HEK293 (cell line): ENCODE measurements at regions not wholly inside any gene's neighbourhood (a gene's known extent, or its start where the extent isn't known, plus 50 kb on each side); places are given as distances from the start of the nearest gene placed in this dataset.

Experiments used
- CTCF ChIA-PET: fragments of 350-600 bp; formaldehyde crosslinking; extraction: SDS; loops from one replicate; lab custom pipeline; 2021; ENCODE audit warnings: antibody characterized with exemption; lab: Yijun Ruan, JAX
- POLR2A ChIA-PET: fragments of 300-600 bp; formaldehyde crosslinking; extraction: SDS; loops from one replicate; lab custom pipeline; 2020; ENCODE audit warnings: antibody characterized with exemption, inconsistent platforms; lab: Yijun Ruan, JAX
- H3K27ac ChIP-seq: fragments of 200-500 bp; sonication (Bioruptor generic); 2 replicates; pipeline ENCODE4 v1.5.1; 2014; ENCODE audit warnings: low read depth, low read length, control low read depth, inconsistent platforms; ENCODE audit errors: extremely low read depth
- H3K36me3 ChIP-seq, 2 experiments: fragments of 200-500 bp in 1 of 2; sonication (Bioruptor generic) in 1 of 2; 1 replicate in 1 of 2; 2 replicates in 1 of 2; pipeline ENCODE4 v1.5.1; 2014 to 2017; ENCODE audit warnings: inconsistent platforms in 2 of 2, low read length in 2 of 2; ENCODE audit not compliant: control insufficient read depth in 2 of 2, insufficient read depth in 1 of 2
- H3K4me1 ChIP-seq: fragments of 200-500 bp; sonication (Bioruptor generic); 2 replicates; pipeline ENCODE4 v1.5.1; 2014; ENCODE audit warnings: mild to moderate bottlenecking, low read length, inconsistent platforms; ENCODE audit not compliant: control insufficient read depth, insufficient read depth
- H3K4me3 ChIP-seq: 2 replicates; pipeline ENCODE4 v1.5.1; 2011; ENCODE audit warnings: low read depth, mild to moderate bottlenecking, control low read depth, low read length, moderate library complexity
- H3K9me3 ChIP-seq: fragments of 200-500 bp; sonication (Bioruptor generic); 2 replicates; pipeline ENCODE4 v1.5.1; 2014; ENCODE audit warnings: low read depth, low read length, inconsistent platforms; ENCODE audit not compliant: control insufficient read depth, insufficient read depth
- BCL6B ChIP-seq: fragments of 450-650 bp; formaldehyde crosslinking; IDR thresholded peaks from 2 replicates; pipeline ENCODE4 v1.5.1; 2017; ENCODE audit warnings: missing biosample characterization, missing genetic modification characterization
- EGR2 ChIP-seq: fragments of 450-650 bp; formaldehyde crosslinking; IDR thresholded peaks from 2 replicates; pipeline ENCODE4 v1.5.1; 2016; ENCODE audit warnings: low read depth, missing biosample characterization, missing genetic modification characterization
- INSM2 ChIP-seq: fragments of 450-650 bp; formaldehyde crosslinking; IDR thresholded peaks from 2 replicates; pipeline ENCODE4 v1.5.1; 2016; ENCODE audit warnings: missing biosample characterization, missing genetic modification characterization
- KLF1 ChIP-seq: fragments of 450-650 bp; formaldehyde crosslinking; IDR thresholded peaks from 2 replicates; pipeline ENCODE4 v1.5.1; 2016; ENCODE audit warnings: missing biosample characterization, missing genetic modification characterization
- KLF9 ChIP-seq: fragments of 450-650 bp; formaldehyde crosslinking; IDR thresholded peaks from 2 replicates; pipeline ENCODE4 v1.5.1; 2016; ENCODE audit warnings: missing biosample characterization, missing genetic modification characterization, low read depth
- MEIS1 ChIP-seq: sonication (generic); formaldehyde crosslinking; IDR thresholded peaks from 2 replicates; pipeline ENCODE4 v1.8.1; 2022; ENCODE audit warnings: missing genetic modification reagents, mild to moderate bottlenecking, borderline replicate concordance
- PATZ1 ChIP-seq: fragments of 450-650 bp; formaldehyde crosslinking; IDR thresholded peaks from 2 replicates; pipeline ENCODE4 v1.5.1; 2016; ENCODE audit warnings: missing biosample characterization, missing genetic modification characterization
- SCRT2 ChIP-seq: fragments of 450-650 bp; formaldehyde crosslinking; IDR thresholded peaks from 2 replicates; pipeline ENCODE4 v1.5.1; 2016; ENCODE audit warnings: missing biosample characterization, missing genetic modification characterization
- SETDB1 ChIP-seq: IDR thresholded peaks from one replicate; pipeline ENCODE4 v1.6.1; 2017; ENCODE audit warnings: mild to moderate bottlenecking, low read length, moderate library complexity, mixed read lengths; ENCODE audit not compliant: insufficient read length
- ZBTB10 ChIP-seq: fragments of 450-650 bp; formaldehyde crosslinking; IDR thresholded peaks from 2 replicates; pipeline ENCODE4 v1.5.1; 2016; ENCODE audit warnings: missing biosample characterization, missing genetic modification characterization
- ZBTB11 ChIP-seq: fragments of 450-650 bp; formaldehyde crosslinking; conservative IDR thresholded peaks from 2 replicates; pipeline ENCODE4 v1.5.1; 2016; ENCODE audit warnings: low read depth, missing biosample characterization, missing genetic modification characterization
- ZBTB17 ChIP-seq: fragments of 450-650 bp; formaldehyde crosslinking; IDR thresholded peaks from 2 replicates; pipeline ENCODE4 v1.5.1; 2016; ENCODE audit warnings: missing biosample characterization, missing genetic modification characterization
- ZNF138 ChIP-seq: fragments of 450-650 bp; formaldehyde crosslinking; IDR thresholded peaks from 2 replicates; pipeline ENCODE4 v1.5.1; 2016; ENCODE audit warnings: missing biosample characterization, missing genetic modification characterization, borderline replicate concordance
- ZNF140 ChIP-seq: fragments of 450-650 bp; formaldehyde crosslinking; IDR thresholded peaks from 2 replicates; pipeline ENCODE4 v1.5.1; 2016; ENCODE audit warnings: missing biosample characterization, missing genetic modification characterization
- ZNF16 ChIP-seq: fragments of 450-650 bp; formaldehyde crosslinking; IDR thresholded peaks from 2 replicates; pipeline ENCODE4 v1.5.1; 2016; ENCODE audit warnings: low read depth, missing biosample characterization, missing genetic modification characterization
- ZNF175 ChIP-seq: fragments of 450-650 bp; formaldehyde crosslinking; IDR thresholded peaks from 2 replicates; pipeline ENCODE4 v1.5.1; 2016; ENCODE audit warnings: missing biosample characterization, missing genetic modification characterization
- ZNF2 ChIP-seq: fragments of 450-650 bp; formaldehyde crosslinking; IDR thresholded peaks from 2 replicates; pipeline ENCODE4 v1.5.1; 2016; ENCODE audit warnings: missing biosample characterization, missing genetic modification characterization
- ZNF202 ChIP-seq: fragments of 450-650 bp; formaldehyde crosslinking; IDR thresholded peaks from 2 replicates; pipeline ENCODE4 v1.5.1; 2016; ENCODE audit warnings: missing biosample characterization, missing genetic modification characterization, borderline replicate concordance
- ZNF211 ChIP-seq: fragments of 450-650 bp; formaldehyde crosslinking; IDR thresholded peaks from 2 replicates; pipeline ENCODE4 v1.5.1; 2016; ENCODE audit warnings: low read depth, missing biosample characterization, missing genetic modification characterization
- ZNF223 ChIP-seq: fragments of 450-650 bp; formaldehyde crosslinking; IDR thresholded peaks from 2 replicates; pipeline ENCODE4 v1.5.1; 2016; ENCODE audit warnings: missing biosample characterization, missing genetic modification characterization
- ZNF311 ChIP-seq: fragments of 450-650 bp; formaldehyde crosslinking; IDR thresholded peaks from 2 replicates; pipeline ENCODE4 v1.5.1; 2017; ENCODE audit warnings: missing biosample characterization, missing genetic modification characterization, borderline replicate concordance
- ZNF426 ChIP-seq: fragments of 450-650 bp; formaldehyde crosslinking; IDR thresholded peaks from 2 replicates; pipeline ENCODE4 v1.5.1; 2017; ENCODE audit warnings: missing biosample characterization, missing genetic modification characterization, mild to moderate bottlenecking, inconsistent platforms, moderate library complexity
- ZNF549 ChIP-seq: fragments of 450-650 bp; IDR thresholded peaks from 2 replicates; pipeline ENCODE4 v1.5.1; 2018; ENCODE audit warnings: missing biosample characterization, missing genetic modification characterization, mild to moderate bottlenecking, inconsistent platforms, moderate library complexity
- ZNF623 ChIP-seq: fragments of 450-650 bp; formaldehyde crosslinking; IDR thresholded peaks from 2 replicates; pipeline ENCODE4 v1.5.1; 2016; ENCODE audit warnings: missing biosample characterization, missing genetic modification characterization
- ZNF664 ChIP-seq: fragments of 450-650 bp; formaldehyde crosslinking; IDR thresholded peaks from 2 replicates; pipeline ENCODE4 v1.5.1; 2016; ENCODE audit warnings: missing biosample characterization, missing genetic modification characterization
- ZNF670 ChIP-seq: fragments of 450-650 bp; formaldehyde crosslinking; IDR thresholded peaks from 2 replicates; pipeline ENCODE4 v1.5.1; 2016; ENCODE audit warnings: missing biosample characterization, missing genetic modification characterization, low read depth

GRCh38 chr11:80338231-80338630 is 897.4 kb upstream of the TENM4 start:
- H3K36me3 ChIP-seq = no peaks in the 10 kb centered on the region
- no peaks in the 10 kb centered on the region for H3K9me3 ChIP-seq
- ChIA-PET CTCF (no interaction called here), POLR2A (no interaction called here)
- H3K27ac ChIP-seq = no peak overlapping the region
- H3K4me1 ChIP-seq = no peaks in the 10 kb centered on the region
- no peak overlapping the region for H3K4me3 ChIP-seq
- TF ChIP-seq MEIS1 = no peak
- TF ChIP-seq ZNF138 (tag by site-specific recombination) = no peak
- no peak for TF ChIP-seq EGR2 (tag by site-specific recombination)
- no peak for TF ChIP-seq ZBTB10
- no peak for TF ChIP-seq ZNF549 (tag by site-specific recombination)
- no peak for TF ChIP-seq ZNF670 (tag by site-specific recombination)
- TF ChIP-seq ZNF311 (tag by site-specific recombination) = no peak
- no peak for TF ChIP-seq SCRT2
- no peak for TF ChIP-seq PATZ1 (tag by site-specific recombination)
- TF ChIP-seq, all 188 proteins: peak for 0

GRCh38 chr11:80331694-80332093 is 890.9 kb upstream of the TENM4 start:
- ChIA-PET CTCF (no interaction called here), POLR2A (no interaction called here)
- Histone ChIP-seq H3K27ac (no peak overlapping the region), H3K9me3 (no peaks in the 10 kb centered on the region), H3K4me3 (no peak overlapping the region), H3K36me3 (no peaks in the 10 kb centered on the region), H3K4me1 (no peaks in the 10 kb centered on the region)
- TF ChIP-seq ZNF211 (tag by site-specific recombination) (no peak), ZNF223 (tag by site-specific recombination) (no peak), ZNF202 (no peak), ZNF175 (tag by site-specific recombination) (no peak), ZNF664 (tag by site-specific recombination) (no peak), ZNF2 (no peak), ZNF16 (tag by site-specific recombination) (no peak), ZBTB17 (tag by site-specific recombination) (no peak), ZNF426 (tag by site-specific recombination) (peak; percentile 52), INSM2 (tag by site-specific recombination) (no peak), KLF1 (tag by site-specific recombination) (no peak), ZBTB11 (tag by site-specific recombination) (peak; percentile 48), KLF9 (tag by site-specific recombination) (no peak), ZNF623 (tag by site-specific recombination) (0 out of 2 replicates have a peak, but pooled peaks have one; percentile 13), BCL6B (tag by site-specific recombination) (no peak), ZNF140 (tag by site-specific recombination) (peak; percentile 18; the same call in 1 of the 2 replicates), SETDB1 (no peak)
